Glutamatergic neuron (in vitro differentiated cells): ENCODE measurements at regions not wholly inside any gene's neighbourhood (a gene's known extent, or its start where the extent isn't known, plus 50 kb on each side); places are given as distances from the start of the nearest gene placed in this dataset.

Source experiments
- DNase-seq: peaks from one replicate; pipeline ENCODE4 v3.0.0; 2022
- H3K27ac Mint-ChIP-seq: one replicate; pipeline ENCODE4 v1.8.0; 2020; ENCODE audit warnings: mild to moderate bottlenecking, mixed read lengths, inconsistent platforms; ENCODE audit not compliant: unreplicated experiment
- H3K27me3 Mint-ChIP-seq: one replicate; pipeline ENCODE4 v1.8.0; 2020; ENCODE audit warnings: mild to moderate bottlenecking, moderate library complexity, mixed read lengths, inconsistent platforms; ENCODE audit not compliant: unreplicated experiment
- H3K36me3 Mint-ChIP-seq: one replicate; pipeline ENCODE4 v1.8.0; 2020; ENCODE audit warnings: mild to moderate bottlenecking, mixed read lengths, inconsistent platforms; ENCODE audit not compliant: unreplicated experiment
- H3K4me1 Mint-ChIP-seq: one replicate; pipeline ENCODE4 v1.8.0; 2020; ENCODE audit warnings: mild to moderate bottlenecking, low read depth, mixed read lengths, inconsistent platforms; ENCODE audit not compliant: unreplicated experiment
- H3K4me3 Mint-ChIP-seq: one replicate; pipeline ENCODE4 v1.8.0; 2020; ENCODE audit warnings: mild to moderate bottlenecking, mixed read lengths, inconsistent platforms; ENCODE audit not compliant: unreplicated experiment
- H3K9me3 Mint-ChIP-seq: one replicate; pipeline ENCODE4 v1.8.0; 2020; ENCODE audit warnings: mild to moderate bottlenecking, moderate library complexity, mixed read lengths, inconsistent platforms; ENCODE audit not compliant: unreplicated experiment
- CTCF ChIP-seq: fragments of 200-600 bp; sonication (generic); IDR thresholded peaks from one replicate; pipeline ENCODE4 v1.5.0; 2021; ENCODE audit not compliant: partially characterized antibody, unreplicated experiment

DNA sequence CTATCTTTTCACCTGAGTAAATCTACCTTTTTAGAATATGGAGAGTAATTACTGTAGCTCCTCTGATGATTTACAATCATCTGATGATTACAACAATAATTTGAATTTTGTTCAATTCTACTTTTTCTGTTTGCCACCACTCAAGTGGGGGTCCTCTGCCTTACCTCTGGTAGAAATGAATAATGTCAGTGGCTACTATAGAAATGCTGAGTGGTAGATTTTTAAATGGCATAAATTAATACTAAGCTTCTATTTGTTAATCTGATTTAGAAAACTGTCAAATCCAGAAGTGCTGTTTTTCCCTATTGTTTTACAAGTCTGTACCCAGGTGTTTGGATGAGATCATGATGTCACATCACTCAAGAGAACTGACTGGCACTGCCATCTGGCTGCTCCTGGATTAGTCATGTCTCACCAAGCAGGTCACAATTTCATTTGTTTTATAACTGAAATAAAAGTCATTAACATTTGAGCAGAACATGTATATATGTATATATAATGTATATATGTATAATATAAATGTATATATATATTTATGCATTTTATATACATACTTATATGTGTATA is 494.8 kb downstream of the TBC1D4 start:
- no peak for TF ChIP-seq CTCF
- H3K4me1 Mint-ChIP-seq: no peaks in the 10 kb centered on the region
- no peaks in the 10 kb centered on the region for H3K36me3 Mint-ChIP-seq
- DNase-seq: no peak
- H3K9me3 Mint-ChIP-seq: no peaks in the 10 kb centered on the region
- no peaks in the 10 kb centered on the region for H3K27me3 Mint-ChIP-seq
- no peak overlapping the region for H3K4me3 Mint-ChIP-seq
- no peak overlapping the region for H3K27ac Mint-ChIP-seq

DNA sequence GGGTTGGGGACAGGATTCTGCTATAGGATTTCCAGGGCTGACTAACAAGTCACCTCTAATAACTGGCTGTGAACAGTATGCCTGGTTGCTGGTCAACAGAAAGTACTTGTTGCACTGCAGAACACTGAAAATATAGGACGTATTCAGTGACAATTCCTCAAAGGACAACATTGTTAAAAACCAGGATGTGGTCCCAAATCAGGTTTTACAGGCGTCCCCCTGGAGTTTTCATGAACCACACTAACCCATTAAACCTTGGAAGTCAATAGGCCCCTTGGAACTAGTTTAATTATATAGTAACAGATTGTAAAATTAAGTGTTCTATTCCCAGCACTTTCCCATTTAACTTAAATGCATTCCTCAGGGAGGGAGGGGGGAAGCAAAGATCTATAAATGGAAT is 495.4 kb downstream of the TBC1D4 start:
- Mint-ChIP-seq H3K4me3 (no peak overlapping the region), H3K4me1 (no peaks in the 10 kb centered on the region), H3K27me3 (no peaks in the 10 kb centered on the region), H3K27ac (no peak overlapping the region), H3K36me3 (no peaks in the 10 kb centered on the region), H3K9me3 (no peaks in the 10 kb centered on the region)
- no peak for TF ChIP-seq CTCF
- no peak for DNase-seq

GRCh38 chr13:74979703-74980102 is 502.3 kb downstream of the TBC1D4 start:
- no peaks in the 10 kb centered on the region for H3K27me3 Mint-ChIP-seq
- TF ChIP-seq CTCF: no peak
- no peaks in the 10 kb centered on the region for H3K36me3 Mint-ChIP-seq
- H3K4me1 Mint-ChIP-seq: peaks cover 8% of the 10 kb centered on the region
- no peak overlapping the region for H3K4me3 Mint-ChIP-seq
- no peaks in the 10 kb centered on the region for H3K9me3 Mint-ChIP-seq
- DNase-seq: no peak
- H3K27ac Mint-ChIP-seq: no peak overlapping the region

- no peak for DNase-seq
- no peak for TF ChIP-seq CTCF
- Mint-ChIP-seq H3K4me1 (peaks cover 15% of the 10 kb centered on the region), H3K9me3 (peaks cover 1% of the 10 kb centered on the region), H3K4me3 (no peak overlapping the region), H3K27ac (no peak overlapping the region), H3K36me3 (no peaks in the 10 kb centered on the region), H3K27me3 (no peaks in the 10 kb centered on the region)
Observed at GRCh38 chr13:74978591-74978990, 503.4 kb downstream of the TBC1D4 start.

- H3K4me3 Mint-ChIP-seq: no peak overlapping the region
- H3K4me1 Mint-ChIP-seq: peaks cover 15% of the 10 kb centered on the region
- H3K9me3 Mint-ChIP-seq: peaks cover 1% of the 10 kb centered on the region
- H3K27me3 Mint-ChIP-seq: no peaks in the 10 kb centered on the region
- H3K36me3 Mint-ChIP-seq: no peaks in the 10 kb centered on the region
- H3K27ac Mint-ChIP-seq: no peak overlapping the region
- DNase-seq: no peak
- no peak for TF ChIP-seq CTCF
Observed at GRCh38 chr13:74977498-74977897, 504.5 kb downstream of the TBC1D4 start.
